OCI-LY3 (cell line): ENCODE measurements at regions not wholly inside any gene's neighbourhood (a gene's known extent, or its start where the extent isn't known, plus 50 kb on each side); places are given as distances from the start of the nearest gene placed in this dataset.
"Not testable (repeated sequence)": the region's sequence is repeated elsewhere in the genome, so short reads cannot be mapped to it uniquely, and the experiment has no call there.

ENCODE experiments used
- H2AFZ ChIP-seq: fragments of 200-600, 300-600 bp; shearing (Covaris generic); 2 replicates; pipeline ENCODE4 v1.6.0; 2014; ENCODE audit warnings: antibody characterized with exemption, low read depth, low read length
- H3K27ac ChIP-seq: fragments of 200-600, 300-600 bp; sonication (generic); 2 replicates; pipeline ENCODE4 v1.5.1; 2014; ENCODE audit warnings: mild to moderate bottlenecking, low read length, moderate library complexity, mixed read lengths
- H3K27me3 ChIP-seq: fragments of 200-600, 300-600 bp; sonication (generic); 2 replicates; pipeline ENCODE4 v1.6.1; 2014; ENCODE audit warnings: low read depth, low read length, mixed read lengths
- H3K36me3 ChIP-seq: fragments of 200-600, 300-600 bp; sonication (generic); replicated peaks from 2 replicates; pipeline ENCODE3; 2014; ENCODE audit warnings: low read depth, low read length, mixed read lengths
- H3K4me1 ChIP-seq: fragments of 300-600, 200-600 bp; sonication (generic); 2 replicates; pipeline ENCODE4 v1.6.1; 2014; ENCODE audit warnings: low read length, mixed read lengths
- H3K4me2 ChIP-seq: fragments of 200-600, 300-600 bp; sonication (generic); 2 replicates; pipeline ENCODE4 v1.6.1; 2014; ENCODE audit warnings: low read length, mixed read lengths
- H3K4me3 ChIP-seq: fragments of 300-600, 200-600 bp; sonication (generic); 2 replicates; pipeline ENCODE4 v1.5.1; 2014; ENCODE audit warnings: antibody characterized with exemption, mild to moderate bottlenecking, low read length, moderate library complexity
- H3K79me2 ChIP-seq: fragments of 300-600, 200-600 bp; shearing (Covaris generic); 2 replicates; pipeline ENCODE4 v1.6.1; 2014; ENCODE audit warnings: mild to moderate bottlenecking, low read length, mixed read lengths
- H3K9ac ChIP-seq: fragments of 300-600, 200-600 bp; shearing (Covaris generic); 2 replicates; pipeline ENCODE4 v1.6.0; 2014; ENCODE audit warnings: mild to moderate bottlenecking, low read length, moderate library complexity
- H3K9me3 ChIP-seq: fragments of 200-600, 300-600 bp; shearing (Covaris generic); 2 replicates; pipeline ENCODE4 v1.6.1; 2014; ENCODE audit warnings: low read length, mixed read lengths; ENCODE audit not compliant: insufficient read depth
- H4K20me1 ChIP-seq: fragments of 200-600, 300-600 bp; sonication (generic); 2 replicates; pipeline ENCODE4 v1.6.1; 2016; ENCODE audit warnings: low read length, mixed read lengths; ENCODE audit not compliant: insufficient read depth
- EZH2phosphoT487 ChIP-seq: fragments of 200-600 bp; shearing (Covaris generic); IDR thresholded peaks from 2 replicates; pipeline ENCODE4 v1.6.1; 2018; ENCODE audit warnings: antibody characterized with exemption, mixed run types, low read depth
- TF ChIP-seq, protein P1 (sequence below): fragments of 200-600, 300-600 bp; sonication (generic); IDR thresholded peaks from 2 replicates; pipeline ENCODE4 v1.5.1; 2014; ENCODE audit warnings: antibody characterized with exemption, low read length, low read depth

DNA sequence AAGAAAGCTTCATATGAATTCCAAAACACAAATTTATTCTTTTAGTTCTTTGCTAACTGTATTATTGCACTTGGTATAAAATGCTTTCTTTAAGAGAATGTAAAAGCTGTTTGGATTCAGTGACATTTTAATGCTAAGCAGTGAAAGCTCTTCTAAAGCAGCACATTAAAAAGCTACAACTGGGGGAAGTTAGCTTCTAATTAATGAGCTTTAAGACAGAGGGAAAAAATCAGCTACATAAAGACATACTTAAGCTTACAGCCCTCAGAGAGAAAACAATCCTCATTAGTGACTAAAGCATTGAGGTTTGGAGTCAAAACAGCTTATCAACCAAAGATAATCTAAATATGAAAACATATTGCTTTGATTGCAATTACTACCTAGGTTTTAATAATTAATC is 1222.2 kb upstream of the SPRY2 start:
- Histone ChIP-seq H2AFZ (no peak overlapping the region), H3K4me1 (no peaks in the 10 kb centered on the region), H3K36me3 (no peaks in the 10 kb centered on the region), H3K9me3 (no peaks in the 10 kb centered on the region), H3K4me3 (no peak overlapping the region), H3K27me3 (no peaks in the 10 kb centered on the region), H3K27ac (no peak overlapping the region), H3K9ac (no peak overlapping the region), H4K20me1 (no peaks in the 10 kb centered on the region), H3K4me2 (no peak overlapping the region), H3K79me2 (no peaks in the 10 kb centered on the region)
- TF ChIP-seq, protein P1, sequence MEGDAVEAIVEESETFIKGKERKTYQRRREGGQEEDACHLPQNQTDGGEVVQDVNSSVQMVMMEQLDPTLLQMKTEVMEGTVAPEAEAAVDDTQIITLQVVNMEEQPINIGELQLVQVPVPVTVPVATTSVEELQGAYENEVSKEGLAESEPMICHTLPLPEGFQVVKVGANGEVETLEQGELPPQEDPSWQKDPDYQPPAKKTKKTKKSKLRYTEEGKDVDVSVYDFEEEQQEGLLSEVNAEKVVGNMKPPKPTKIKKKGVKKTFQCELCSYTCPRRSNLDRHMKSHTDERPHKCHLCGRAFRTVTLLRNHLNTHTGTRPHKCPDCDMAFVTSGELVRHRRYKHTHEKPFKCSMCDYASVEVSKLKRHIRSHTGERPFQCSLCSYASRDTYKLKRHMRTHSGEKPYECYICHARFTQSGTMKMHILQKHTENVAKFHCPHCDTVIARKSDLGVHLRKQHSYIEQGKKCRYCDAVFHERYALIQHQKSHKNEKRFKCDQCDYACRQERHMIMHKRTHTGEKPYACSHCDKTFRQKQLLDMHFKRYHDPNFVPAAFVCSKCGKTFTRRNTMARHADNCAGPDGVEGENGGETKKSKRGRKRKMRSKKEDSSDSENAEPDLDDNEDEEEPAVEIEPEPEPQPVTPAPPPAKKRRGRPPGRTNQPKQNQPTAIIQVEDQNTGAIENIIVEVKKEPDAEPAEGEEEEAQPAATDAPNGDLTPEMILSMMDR, result no peak
- no peak for TF ChIP-seq EZH2phosphoT487

DNA sequence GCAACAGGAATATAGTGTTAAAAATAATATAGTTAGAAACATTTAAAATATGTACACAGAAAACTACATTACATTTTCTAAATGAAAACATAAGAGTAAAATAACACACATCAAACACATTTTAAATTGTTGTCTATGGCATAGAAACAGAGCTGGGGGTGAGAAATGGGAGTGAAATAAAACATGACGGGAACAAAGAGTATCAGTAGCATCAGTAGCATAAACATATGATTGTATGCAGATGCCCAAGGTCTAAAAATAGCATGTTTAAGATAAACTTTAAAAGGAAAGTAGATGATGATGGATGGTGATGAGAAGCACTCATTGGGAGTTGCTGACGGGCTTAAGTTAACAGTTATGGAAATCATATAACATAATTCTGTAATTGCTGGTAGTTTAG is 1221.7 kb upstream of the SPRY2 start:
- H3K4me1 ChIP-seq, result no peaks in the 10 kb centered on the region
- no peak overlapping the region for H3K4me2 ChIP-seq
- H3K9ac ChIP-seq, result no peak overlapping the region
- no peaks in the 10 kb centered on the region for H3K79me2 ChIP-seq
- H3K4me3 ChIP-seq, result no peak overlapping the region
- no peaks in the 10 kb centered on the region for H4K20me1 ChIP-seq
- H3K36me3 ChIP-seq, result no peaks in the 10 kb centered on the region
- H3K9me3 ChIP-seq, result no peaks in the 10 kb centered on the region
- no peak overlapping the region for H2AFZ ChIP-seq
- H3K27me3 ChIP-seq, result no peaks in the 10 kb centered on the region
- TF ChIP-seq EZH2phosphoT487, result no peak
- TF ChIP-seq, protein P1, result no peak
- H3K27ac ChIP-seq, result no peak overlapping the region

DNA sequence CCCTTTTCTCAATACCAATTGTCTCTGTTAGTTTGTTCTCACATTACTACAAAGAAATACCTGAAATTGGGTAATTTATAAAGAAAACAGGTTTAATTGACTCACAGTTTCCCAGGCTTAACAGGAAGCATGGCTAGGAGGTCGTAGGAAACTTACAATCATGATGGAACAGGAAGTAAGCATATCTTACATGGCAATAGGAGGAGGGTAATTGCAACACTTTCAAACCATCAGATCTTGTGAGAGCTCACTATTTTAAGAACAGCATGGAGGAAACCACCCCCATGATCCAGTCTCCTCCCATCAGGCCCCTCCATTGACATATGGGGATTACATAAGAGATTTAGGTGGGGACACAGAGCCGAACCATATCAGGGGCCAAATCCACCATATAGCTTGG is 1210.1 kb upstream of the SPRY2 start:
- Histone ChIP-seq H3K27me3 (no peaks in the 10 kb centered on the region), H3K4me1 (no peaks in the 10 kb centered on the region), H3K79me2 (no peaks in the 10 kb centered on the region), H3K36me3 (no peaks in the 10 kb centered on the region), H3K4me3 (no peak overlapping the region), H2AFZ (no peak overlapping the region), H3K4me2 (no peak overlapping the region), H3K9ac (no peak overlapping the region), H3K27ac (no peak overlapping the region), H3K9me3 (peaks cover 1% of the 10 kb centered on the region; the same call in 1 of the 2 replicates), H4K20me1 (no peaks in the 10 kb centered on the region)
- no peak for TF ChIP-seq EZH2phosphoT487
- TF ChIP-seq, protein P1, result no peak

DNA sequence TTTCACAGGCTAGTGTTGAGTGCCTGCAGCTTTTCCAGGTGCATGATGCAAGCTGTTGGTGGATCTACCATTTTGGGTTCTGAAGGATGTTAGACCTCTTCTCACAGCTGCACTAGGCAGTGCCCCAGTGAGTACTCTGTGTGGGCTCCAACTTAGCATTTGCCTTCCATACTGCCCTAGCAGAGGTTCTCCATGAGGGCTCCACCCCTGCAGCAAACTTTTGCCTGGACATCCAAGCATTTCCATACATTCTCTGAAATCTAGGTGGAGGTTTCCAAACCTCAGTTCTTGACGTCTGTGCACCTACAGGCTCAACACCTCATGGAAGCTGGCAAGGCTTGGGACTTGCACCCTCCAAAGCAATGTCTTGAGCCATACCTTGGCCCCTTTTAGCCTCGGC is 1205.4 kb upstream of the SPRY2 start:
- not testable (repeated sequence) for H3K4me3 ChIP-seq, H2AFZ ChIP-seq, H3K4me2 ChIP-seq, H3K27ac ChIP-seq, H3K27me3 ChIP-seq, H3K9me3 ChIP-seq, H4K20me1 ChIP-seq, H3K4me1 ChIP-seq, H3K9ac ChIP-seq, H3K79me2 ChIP-seq, H3K36me3 ChIP-seq

DNA sequence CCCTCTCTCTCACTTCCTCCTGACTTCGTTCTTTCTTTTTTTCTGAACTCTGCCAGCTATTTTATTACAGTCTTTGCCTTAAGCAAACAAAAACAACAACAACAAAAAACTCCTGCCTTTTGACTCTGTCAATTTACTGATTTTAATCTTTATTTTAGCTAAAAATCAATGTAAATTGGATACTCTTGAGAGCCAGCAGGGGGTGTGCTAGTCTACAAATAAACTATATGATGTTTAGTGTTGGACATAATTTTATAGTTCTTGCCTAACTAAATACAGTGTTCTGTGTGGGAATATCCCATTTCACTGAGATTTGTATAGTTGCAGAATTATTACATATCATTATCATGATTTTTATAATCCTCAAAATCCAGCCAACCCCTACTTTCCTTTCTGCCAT is 1199.9 kb upstream of the SPRY2 start:
- Histone ChIP-seq H3K36me3 (no peaks in the 10 kb centered on the region), H2AFZ (peak overlapping the region; percentile 74), H3K9me3 (peaks cover 5% of the 10 kb centered on the region; the same call in 1 of the 2 replicates), H4K20me1 (no peaks in the 10 kb centered on the region), H3K79me2 (no peaks in the 10 kb centered on the region), H3K27me3 (no peaks in the 10 kb centered on the region), H3K4me1 (no peaks in the 10 kb centered on the region), H3K4me2 (peak overlapping the region; percentile 30), H3K4me3 (peak overlapping the region; percentile 1; the same call in 1 of the 2 replicates), H3K27ac (no peak overlapping the region), H3K9ac (no peak overlapping the region)
- TF ChIP-seq, protein P1, result peak; percentile 80
- TF ChIP-seq EZH2phosphoT487, result no peak
